A549 (cell line): ENCODE measurements at regions not wholly inside any gene's neighbourhood (a gene's known extent, or its start where the extent isn't known, plus 50 kb on each side); places are given as distances from the start of the nearest gene placed in this dataset.
A peak's percentile ranks its signal among the peaks of the same experiment; 100 is the strongest.

ENCODE experiments used
- ATAC-seq, 2 experiments: fragments of 200-7000 bp in 1 of 2; fragments of >200 bp in 1 of 2; cut with Nextera tagmentation in 1 of 2; cut with Tn5 transposase in 1 of 2; 3 replicates each; pipeline versions ENCODE4 v1.8.0 to v1.9.1; 2018 to 2020; ENCODE audit warnings: mild to moderate bottlenecking in 1 of 2, moderate library complexity in 1 of 2
- CTCF ChIA-PET: fragments of 300-600 bp; sonication (Branson Sonifier 250); formaldehyde crosslinking; extraction: SDS; loops from one replicate; lab custom pipeline; 2021; ENCODE audit warnings: antibody characterized with exemption, inconsistent platforms; lab: Yijun Ruan, JAX
- POLR2A ChIA-PET: fragments of 350-600 bp; formaldehyde crosslinking; extraction: SDS; loops from one replicate; lab custom pipeline; 2021; ENCODE audit warnings: antibody characterized with exemption, inconsistent platforms; lab: Yijun Ruan, JAX
- DNase-seq, 2 experiments: peaks; one replicate each; pipeline versions ENCODE4 v3.0.0 to v3.0.0-alpha.2; 2011 to 2016; ENCODE audit warnings: low read depth in 1 of 2, low spot score in 1 of 2
- FAIRE-seq: peaks from 2 replicates; lab custom pipeline; 2011; peaks lifted over from hg19 to GRCh38; lab: Jason Lieb, UNC
- H3K27ac ChIP-seq, 2 experiments: fragments of >200 bp; sonication (Bioruptor Twin); formaldehyde crosslinking; 3 replicates each; pipeline ENCODE4 v1.5.1; 2016 to 2017
- H3K4me1 ChIP-seq: fragments of >200 bp; sonication (Bioruptor Twin); formaldehyde crosslinking; 3 replicates; pipeline ENCODE4 v1.6.1; 2016
- H3K4me2 ChIP-seq: fragments of >200 bp; sonication (Bioruptor Twin); formaldehyde crosslinking; 3 replicates; pipeline ENCODE4 v1.6.1; 2016
- H3K4me3 ChIP-seq: fragments of >200 bp; sonication (Bioruptor Twin); formaldehyde crosslinking; 3 replicates; pipeline ENCODE4 v1.5.1; 2016
- H3K9me3 ChIP-seq: fragments of >200 bp; sonication (Bioruptor Twin); formaldehyde crosslinking; 3 replicates; pipeline ENCODE4 v1.6.1; 2016
- CEBPB ChIP-seq, 2 experiments: fragments of >200 bp in 1 of 2; sonication (Bioruptor Twin) in 1 of 2; formaldehyde crosslinking in 1 of 2; IDR thresholded peaks; 2 replicates each; pipeline ENCODE4 v1.6.1; 2012 to 2016
- CHD2 ChIP-seq: fragments of 150-350 bp; IDR thresholded peaks from 2 replicates; pipeline ENCODE4 v1.6.1; 2014; ENCODE audit warnings: low read length; ENCODE audit not compliant: partially characterized antibody
- CHD4 ChIP-seq: fragments of 200-600 bp; sonication (generic); IDR thresholded peaks from 2 replicates; pipeline ENCODE4 v1.6.1; 2016; ENCODE audit warnings: antibody characterized with exemption, mild to moderate bottlenecking, borderline replicate concordance
- EHF ChIP-seq: fragments of 250-450 bp; sonication (Bioruptor Pico); IDR thresholded peaks from 2 replicates; pipeline ENCODE4 v1.5.0; 2020; ENCODE audit warnings: mild to moderate bottlenecking
- EHMT2 ChIP-seq: fragments of 200-600 bp; sonication (generic); IDR thresholded peaks from 2 replicates; pipeline ENCODE4 v1.6.1; 2016; ENCODE audit warnings: antibody characterized with exemption, low read depth, mild to moderate bottlenecking, moderate library complexity
- EP300 ChIP-seq, 2 experiments: fragments of >200 bp; sonication (Bioruptor Twin); formaldehyde crosslinking; IDR thresholded peaks; 2 replicates in 1 of 2; 3 replicates in 1 of 2; pipeline ENCODE4 v1.6.1; 2016 to 2017
- ESRRA ChIP-seq: fragments of 150-350 bp; IDR thresholded peaks from 2 replicates; pipeline ENCODE4 v1.6.1; 2014; ENCODE audit warnings: mild to moderate bottlenecking, low read length, borderline replicate concordance
- FOSB ChIP-seq: fragments of 250-450 bp; sonication (Bioruptor Pico); IDR thresholded peaks from 2 replicates; pipeline ENCODE4 v1.5.0; 2020; ENCODE audit warnings: mild to moderate bottlenecking, moderate library complexity
- FOSL2 ChIP-seq, 2 experiments: fragments of 450-650 bp in 1 of 2; fragments of >200 bp in 1 of 2; sonication (Bioruptor Twin) in 1 of 2; formaldehyde crosslinking; IDR thresholded peaks; 2 replicates each; pipeline versions ENCODE4 v1.5.0 to v1.6.1; 2016 to 2020; ENCODE audit warnings: mild to moderate bottlenecking in 1 of 2, moderate library complexity in 1 of 2
- GATA3 ChIP-seq: IDR thresholded peaks from 2 replicates; pipeline ENCODE4 v1.6.1; 2012; ENCODE audit warnings: borderline replicate concordance
- HOXB5 ChIP-seq: fragments of 250-450 bp; sonication (Bioruptor Pico); IDR thresholded peaks from 2 replicates; pipeline ENCODE4 v1.5.0; 2020; ENCODE audit warnings: mild to moderate bottlenecking, moderate library complexity
- JUN ChIP-seq, 2 experiments: fragments of >200 bp; sonication (Bioruptor Twin); formaldehyde crosslinking; IDR thresholded peaks; 2 replicates in 1 of 2; 3 replicates in 1 of 2; pipeline ENCODE4 v1.6.1; 2016 to 2017
- MAFK ChIP-seq: fragments of 450-650 bp; IDR thresholded peaks from 2 replicates; pipeline ENCODE4 v1.6.1; 2014; ENCODE audit not compliant: partially characterized antibody
- MAZ ChIP-seq: fragments of 150-350 bp; IDR thresholded peaks from 2 replicates; pipeline ENCODE4 v1.6.1; 2014; ENCODE audit warnings: antibody characterized with exemption, low read depth, low read length, borderline replicate concordance
- NFE2L2 ChIP-seq: fragments of 150-350 bp; conservative IDR thresholded peaks from 2 replicates; pipeline ENCODE4 v1.6.1; 2014; ENCODE audit warnings: low read length
- RAD21 ChIP-seq, 2 experiments: fragments of >200 bp in 1 of 2; sonication (Bioruptor Twin) in 1 of 2; formaldehyde crosslinking in 1 of 2; IDR thresholded peaks in 1 of 2; conservative IDR thresholded peaks in 1 of 2; 2 replicates in 1 of 2; 3 replicates in 1 of 2; pipeline ENCODE4 v1.6.1; 2012 to 2018; ENCODE audit warnings: inconsistent platforms in 1 of 2
- SMC3 ChIP-seq: fragments of >200 bp; sonication (Bioruptor Twin); formaldehyde crosslinking; IDR thresholded peaks from 3 replicates; pipeline ENCODE4 v1.6.1; 2018; ENCODE audit warnings: inconsistent platforms
- TFCP2L1 ChIP-seq: fragments of 250-450 bp; sonication (Bioruptor Pico); IDR thresholded peaks from 2 replicates; pipeline ENCODE4 v1.5.0; 2021; ENCODE audit warnings: mild to moderate bottlenecking
- ZC3H11A ChIP-seq: fragments of 450-650 bp; IDR thresholded peaks from 2 replicates; pipeline ENCODE4 v1.6.1; 2014; ENCODE audit warnings: antibody characterized with exemption, mild to moderate bottlenecking
- ZSCAN20 ChIP-seq: fragments of 250-450 bp; sonication (Bioruptor Pico); IDR thresholded peaks from 2 replicates; pipeline ENCODE4 v1.8.0; 2022; ENCODE audit warnings: mild to moderate bottlenecking, moderate library complexity
- TF ChIP-seq, protein P1 (sequence below): IDR thresholded peaks from 2 replicates; pipeline ENCODE4 v1.6.1; 2012
- TF ChIP-seq, protein P2 (sequence below): fragments of 250-450 bp; sonication (Bioruptor Pico); IDR thresholded peaks from 2 replicates; pipeline ENCODE4 v1.5.0; 2020; ENCODE audit warnings: low read depth, mild to moderate bottlenecking, moderate library complexity
- TF ChIP-seq, protein P3 (sequence below): fragments of >200 bp; sonication (Bioruptor Twin); formaldehyde crosslinking; IDR thresholded peaks from 3 replicates; pipeline ENCODE4 v1.5.1; 2016
- TF ChIP-seq, protein P4 (sequence below): fragments of 450-650 bp; IDR thresholded peaks from 2 replicates; pipeline ENCODE4 v1.6.1; 2014; ENCODE audit warnings: antibody characterized with exemption

DNA sequence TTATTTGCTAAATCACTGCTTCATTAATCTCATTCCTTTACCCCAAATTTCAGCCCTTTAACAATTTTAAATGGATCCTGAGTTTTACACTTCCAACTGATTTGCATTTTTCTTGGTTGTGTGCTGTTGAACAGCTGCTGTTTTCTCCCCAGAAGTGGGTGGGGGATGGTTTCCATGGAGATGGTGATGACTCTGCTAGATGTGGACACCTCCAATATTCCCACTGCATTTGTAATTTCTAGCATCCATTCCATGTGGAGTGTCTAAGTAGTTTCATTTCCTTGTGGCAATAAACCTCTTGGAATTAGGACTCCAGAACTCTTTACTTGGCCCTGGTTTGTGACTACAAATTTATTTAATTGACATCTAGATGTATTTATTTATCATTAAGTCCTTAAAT lies 330.4 kb downstream of the GBA3 start (continued):
- TF ChIP-seq, protein P1, sequence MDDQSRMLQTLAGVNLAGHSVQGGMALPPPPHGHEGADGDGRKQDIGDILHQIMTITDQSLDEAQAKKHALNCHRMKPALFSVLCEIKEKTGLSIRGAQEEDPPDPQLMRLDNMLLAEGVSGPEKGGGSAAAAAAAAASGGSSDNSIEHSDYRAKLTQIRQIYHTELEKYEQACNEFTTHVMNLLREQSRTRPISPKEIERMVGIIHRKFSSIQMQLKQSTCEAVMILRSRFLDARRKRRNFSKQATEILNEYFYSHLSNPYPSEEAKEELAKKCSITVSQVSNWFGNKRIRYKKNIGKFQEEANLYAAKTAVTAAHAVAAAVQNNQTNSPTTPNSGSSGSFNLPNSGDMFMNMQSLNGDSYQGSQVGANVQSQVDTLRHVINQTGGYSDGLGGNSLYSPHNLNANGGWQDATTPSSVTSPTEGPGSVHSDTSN: no peak

DNA sequence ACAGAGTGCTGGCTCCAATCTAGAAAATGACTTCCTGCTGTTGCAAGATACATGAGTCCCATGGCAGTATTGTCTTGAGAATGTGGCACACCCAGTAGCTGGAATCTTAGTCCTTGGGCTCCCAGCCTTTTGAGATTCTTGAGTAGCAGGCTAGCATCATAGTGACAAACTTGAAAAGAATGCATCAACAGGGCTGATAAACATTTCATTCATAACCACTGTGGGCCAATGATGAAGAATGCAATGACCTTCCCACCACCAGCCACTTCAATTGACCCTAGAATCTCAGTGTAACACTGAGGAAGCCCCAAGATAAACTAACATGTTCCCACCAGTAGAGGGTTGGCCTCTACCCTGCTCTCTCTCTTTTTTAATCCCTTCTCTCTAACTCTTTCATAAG lies 329.3 kb downstream of the GBA3 start:
- Histone ChIP-seq H3K9me3 (no peaks in the 10 kb centered on the region), H3K4me3 (no peak overlapping the region), H3K4me1 (peaks cover 6% of the 10 kb centered on the region; the same call in 2 of the 3 replicates), H3K4me2 (peak overlapping the region; percentile 34; the same call in 2 of the 3 replicates), H3K27ac (peak overlapping the region; percentile 50 to 68)
- POLR2A ChIA-PET: no interaction called here
- no peak for TF ChIP-seq ZC3H11A
- TF ChIP-seq, protein P2, sequence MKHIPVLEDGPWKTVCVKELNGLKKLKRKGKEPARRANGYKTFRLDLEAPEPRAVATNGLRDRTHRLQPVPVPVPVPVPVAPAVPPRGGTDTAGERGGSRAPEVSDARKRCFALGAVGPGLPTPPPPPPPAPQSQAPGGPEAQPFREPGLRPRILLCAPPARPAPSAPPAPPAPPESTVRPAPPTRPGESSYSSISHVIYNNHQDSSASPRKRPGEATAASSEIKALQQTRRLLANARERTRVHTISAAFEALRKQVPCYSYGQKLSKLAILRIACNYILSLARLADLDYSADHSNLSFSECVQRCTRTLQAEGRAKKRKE (CRISPR knock-in tag): no peak
- peak in 1 of 2 experiments; percentile 16; a peak in 1 of 4 replicates for TF ChIP-seq CEBPB (IDR thresholded peaks at IDR 0.05)
- 0 out of 5 replicates have a peak, but pooled peaks of 1 of the 2 experiments have one; percentile 26 for TF ChIP-seq JUN (IDR thresholded peaks at IDR 0.05)
- no peak for TF ChIP-seq CHD2
- TF ChIP-seq MAFK: no peak
- TF ChIP-seq TFCP2L1 (CRISPR knock-in tag): no peak
- TF ChIP-seq ESRRA: no peak
- no peak for TF ChIP-seq NFE2L2
- TF ChIP-seq GATA3: peak; percentile 44; the same call in 1 of the 2 replicates
- TF ChIP-seq MAZ: no peak
- TF ChIP-seq, protein P3, sequence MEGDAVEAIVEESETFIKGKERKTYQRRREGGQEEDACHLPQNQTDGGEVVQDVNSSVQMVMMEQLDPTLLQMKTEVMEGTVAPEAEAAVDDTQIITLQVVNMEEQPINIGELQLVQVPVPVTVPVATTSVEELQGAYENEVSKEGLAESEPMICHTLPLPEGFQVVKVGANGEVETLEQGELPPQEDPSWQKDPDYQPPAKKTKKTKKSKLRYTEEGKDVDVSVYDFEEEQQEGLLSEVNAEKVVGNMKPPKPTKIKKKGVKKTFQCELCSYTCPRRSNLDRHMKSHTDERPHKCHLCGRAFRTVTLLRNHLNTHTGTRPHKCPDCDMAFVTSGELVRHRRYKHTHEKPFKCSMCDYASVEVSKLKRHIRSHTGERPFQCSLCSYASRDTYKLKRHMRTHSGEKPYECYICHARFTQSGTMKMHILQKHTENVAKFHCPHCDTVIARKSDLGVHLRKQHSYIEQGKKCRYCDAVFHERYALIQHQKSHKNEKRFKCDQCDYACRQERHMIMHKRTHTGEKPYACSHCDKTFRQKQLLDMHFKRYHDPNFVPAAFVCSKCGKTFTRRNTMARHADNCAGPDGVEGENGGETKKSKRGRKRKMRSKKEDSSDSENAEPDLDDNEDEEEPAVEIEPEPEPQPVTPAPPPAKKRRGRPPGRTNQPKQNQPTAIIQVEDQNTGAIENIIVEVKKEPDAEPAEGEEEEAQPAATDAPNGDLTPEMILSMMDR: no peak
- TF ChIP-seq FOSL2 (IDR thresholded peaks at IDR 0.05): no peak
- TF ChIP-seq FOSL2 (CRISPR knock-in tag; IDR thresholded peaks at IDR 0.05): peak; percentile 35
- TF ChIP-seq EHF (CRISPR knock-in tag): no peak
- no peak for TF ChIP-seq EHMT2
- TF ChIP-seq RAD21 (conservative IDR thresholded peaks at IDR 0.05 in 1 of 2, IDR thresholded peaks at IDR 0.05 in 1 of 2): peak in 1 of 2 experiments; percentile 2; a peak in 1 of 5 replicates
- TF ChIP-seq CHD4: no peak
- TF ChIP-seq, protein P4, sequence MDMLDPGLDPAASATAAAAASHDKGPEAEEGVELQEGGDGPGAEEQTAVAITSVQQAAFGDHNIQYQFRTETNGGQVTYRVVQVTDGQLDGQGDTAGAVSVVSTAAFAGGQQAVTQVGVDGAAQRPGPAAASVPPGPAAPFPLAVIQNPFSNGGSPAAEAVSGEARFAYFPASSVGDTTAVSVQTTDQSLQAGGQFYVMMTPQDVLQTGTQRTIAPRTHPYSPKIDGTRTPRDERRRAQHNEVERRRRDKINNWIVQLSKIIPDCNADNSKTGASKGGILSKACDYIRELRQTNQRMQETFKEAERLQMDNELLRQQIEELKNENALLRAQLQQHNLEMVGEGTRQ: no peak
- TF ChIP-seq HOXB5 (CRISPR knock-in tag): no peak
- TF ChIP-seq FOSB (CRISPR knock-in tag): no peak
- peak in 1 of 2 experiments; percentile 32; a peak in 2 of 5 replicates for TF ChIP-seq EP300 (IDR thresholded peaks at IDR 0.05)
- TF ChIP-seq ZSCAN20 (CRISPR knock-in tag): no peak
- TF ChIP-seq SMC3: no peak
- CTCF ChIA-PET: no interaction called here
- ATAC-seq (peak; percentile 87 to 94), FAIRE-seq (no peak), DNase-seq (peak; percentile 20 to 86)
